ENCODE measurements at regions not wholly inside any gene's neighbourhood (a gene's known extent, or its start where the extent isn't known, plus 50 kb on each side); places are given as distances from the start of the nearest gene placed in this dataset.

GRCh38 chr11:81332276-81332675 lies 1401.4 kb downstream of the FAM181B start:
- Mint-ChIP-seq H3K27ac (no peak overlapping the region), H3K9me3 (no peaks in the 10 kb centered on the region), H3K27me3 (ENCODE audit: insufficient read depth) (peaks cover 2% of the 10 kb centered on the region), H3K4me1 (peaks cover 5% of the 10 kb centered on the region), H3K4me3 (no peak overlapping the region), H3K36me3 (ENCODE audit: low read depth) (no peaks in the 10 kb centered on the region)
- H3K4me1 ChIP-seq (ENCODE audit: control insufficient read depth, insufficient read depth, low read length), result no peaks in the 10 kb centered on the region
- no peak overlapping the region for H3K4me3 ChIP-seq (ENCODE audit: low read length)
- H3K27ac ChIP-seq (ENCODE audit: low read depth, low read length), result no peak overlapping the region
- no peak overlapping the region for H3K9ac ChIP-seq (ENCODE audit: extremely low read depth, low read length, poor library complexity, severe bottlenecking)
- no peaks in the 10 kb centered on the region for H3K27me3 ChIP-seq (ENCODE audit: control insufficient read depth, insufficient read depth, low read length, poor library complexity, severe bottlenecking)
- H3K9me3 ChIP-seq (ENCODE audit: control insufficient read depth, low read length), result no peaks in the 10 kb centered on the region
- TF ChIP-seq CTCF (conservative IDR thresholded peaks at IDR 0.05), result no peak
- no peaks in the 10 kb centered on the region for H3K36me3 ChIP-seq (ENCODE audit: control insufficient read depth, insufficient read depth, low read length)
- WGBS, 2 experiments (ENCODE audit: insufficient coverage in 1 of 2, insufficient read length in 1 of 2), result 83 to 100% methylated on average over 1 of the region's 2 CpGs
- DNase-seq, result no peak

- Histone ChIP-seq H3K4me1 (ENCODE audit: control insufficient read depth, insufficient read depth, low read length) (no peaks in the 10 kb centered on the region), H3K27ac (ENCODE audit: low read depth, low read length) (no peak overlapping the region), H3K4me3 (ENCODE audit: low read length) (no peak overlapping the region), H3K9ac (ENCODE audit: extremely low read depth, low read length, poor library complexity, severe bottlenecking) (no peak overlapping the region), H3K36me3 (ENCODE audit: control insufficient read depth, insufficient read depth, low read length) (no peaks in the 10 kb centered on the region), H3K9me3 (ENCODE audit: control insufficient read depth, low read length) (no peaks in the 10 kb centered on the region), H3K27me3 (ENCODE audit: control insufficient read depth, insufficient read depth, low read length, poor library complexity, severe bottlenecking) (no peaks in the 10 kb centered on the region)
- peaks cover under 1% of the 10 kb centered on the region for H3K4me1 Mint-ChIP-seq
- H3K36me3 Mint-ChIP-seq (ENCODE audit: low read depth), result no peaks in the 10 kb centered on the region
- H3K27ac Mint-ChIP-seq, result no peak overlapping the region
- no peak for DNase-seq
- WGBS, 2 experiments (ENCODE audit: insufficient coverage in 1 of 2, insufficient read length in 1 of 2), result 88 to 93% methylated on average over 8 of the region's 9 CpGs
- peaks cover 2% of the 10 kb centered on the region for H3K27me3 Mint-ChIP-seq (ENCODE audit: insufficient read depth)
- H3K4me3 Mint-ChIP-seq, result no peak overlapping the region
- H3K9me3 Mint-ChIP-seq, result no peaks in the 10 kb centered on the region
- no peak for TF ChIP-seq CTCF (conservative IDR thresholded peaks at IDR 0.05)
Observed at GRCh38 chr11:81331611-81332235, 1401.9 kb downstream of the FAM181B start.

GRCh38 chr11:81331088-81331487 lies 1402.6 kb downstream of the FAM181B start:
- Histone ChIP-seq H3K27ac (ENCODE audit: low read depth, low read length) (no peak overlapping the region), H3K36me3 (ENCODE audit: control insufficient read depth, insufficient read depth, low read length) (no peaks in the 10 kb centered on the region), H3K9me3 (ENCODE audit: control insufficient read depth, low read length) (no peaks in the 10 kb centered on the region), H3K27me3 (ENCODE audit: control insufficient read depth, insufficient read depth, low read length, poor library complexity, severe bottlenecking) (no peaks in the 10 kb centered on the region), H3K9ac (ENCODE audit: extremely low read depth, low read length, poor library complexity, severe bottlenecking) (no peak overlapping the region), H3K4me3 (ENCODE audit: low read length) (no peak overlapping the region), H3K4me1 (ENCODE audit: control insufficient read depth, insufficient read depth, low read length) (no peaks in the 10 kb centered on the region)
- TF ChIP-seq CTCF (conservative IDR thresholded peaks at IDR 0.05), result no peak
- Mint-ChIP-seq H3K4me1 (no peaks in the 10 kb centered on the region), H3K9me3 (no peaks in the 10 kb centered on the region), H3K27ac (no peak overlapping the region), H3K27me3 (ENCODE audit: insufficient read depth) (peaks cover 2% of the 10 kb centered on the region), H3K36me3 (ENCODE audit: low read depth) (no peaks in the 10 kb centered on the region), H3K4me3 (no peak overlapping the region)
- DNase-seq, result no peak
- 89 to 90% methylated on average over 2 to 4 of the region's 4 CpGs for WGBS, 2 experiments (ENCODE audit: insufficient coverage in 1 of 2, insufficient read length in 1 of 2)

Measured in endodermal cell (in vitro differentiated cells).